ENCODE measurements at regions not wholly inside any gene's neighbourhood (a gene's known extent, or its start where the extent isn't known, plus 50 kb on each side); places are given as distances from the start of the nearest gene placed in this dataset.

DNA sequence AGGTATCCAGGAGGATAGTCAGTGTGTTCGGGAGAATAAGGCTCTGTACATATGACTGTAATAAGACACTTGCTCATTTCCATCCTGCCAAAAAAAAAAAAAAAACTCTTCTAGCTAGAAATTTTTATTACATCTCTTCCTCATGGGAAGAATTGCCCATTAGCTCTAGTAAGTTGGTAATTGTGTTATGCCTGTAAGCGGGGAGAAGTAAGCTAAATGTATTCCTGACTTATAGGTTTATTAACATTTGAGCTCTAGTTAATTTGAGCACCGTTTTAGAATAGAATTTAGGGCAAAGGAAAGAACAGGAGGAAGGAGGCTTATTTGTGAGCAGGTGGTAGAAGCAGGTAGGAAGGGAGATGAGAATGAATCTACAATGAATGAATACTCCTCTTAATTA lies 1210.6 kb downstream of the SORCS1 start:
- no peak for TF ChIP-seq CTCF (IDR thresholded peaks at IDR 0.05)
- no peak for TF ChIP-seq POLR2AphosphoS5 (IDR thresholded peaks at IDR 0.05)
- no peak for TF ChIP-seq POLR2A (IDR thresholded peaks at IDR 0.05)
- no peak for TF ChIP-seq EP300 (IDR thresholded peaks at IDR 0.05)

All from suprapubic skin (tissue), 4 donors.